GM12878 (cell line): ENCODE measurements at regions not wholly inside any gene's neighbourhood (a gene's known extent, or its start where the extent isn't known, plus 50 kb on each side); places are given as distances from the start of the nearest gene placed in this dataset.
A peak's percentile ranks its signal among the peaks of the same experiment; 100 is the strongest.

Experiments used
- BACH1 ChIP-seq: fragments of 450-650 bp; IDR thresholded peaks from 2 replicates; pipeline ENCODE4 v1.6.1; 2017; ENCODE audit warnings: mild to moderate bottlenecking, borderline replicate concordance
- BCL11A ChIP-seq: IDR thresholded peaks from 2 replicates; pipeline ENCODE4 v1.6.1; 2011; ENCODE audit warnings: low read depth, low read length
- CEBPB ChIP-seq, 2 experiments: fragments of 150-350 bp in 1 of 2; IDR thresholded peaks; 2 replicates each; pipeline ENCODE4 v1.6.1; 2012 to 2014; ENCODE audit warnings: low read depth in 2 of 2, low read length in 2 of 2, borderline replicate concordance in 1 of 2, inconsistent platforms in 1 of 2
- CHD2 ChIP-seq: IDR thresholded peaks from 2 replicates; pipeline ENCODE4 v1.6.1; 2011; ENCODE audit warnings: low read depth, low read length, improper control_type of control experiment, borderline replicate concordance
- CREM ChIP-seq: IDR thresholded peaks from 2 replicates; pipeline ENCODE4 v1.6.1; 2014; ENCODE audit warnings: antibody characterized with exemption, low read depth
- DPF2 ChIP-seq: fragments of 450-650 bp; IDR thresholded peaks from 2 replicates; pipeline ENCODE4 v1.6.1; 2017; ENCODE audit warnings: mild to moderate bottlenecking
- E4F1 ChIP-seq: fragments of 450-650 bp; IDR thresholded peaks from 2 replicates; pipeline ENCODE4 v1.6.1; 2018; ENCODE audit warnings: borderline replicate concordance, mild to moderate bottlenecking; ENCODE audit not compliant: partially characterized antibody
- EGR1 ChIP-seq, 2 experiments: IDR thresholded peaks; 1 replicate in 1 of 2; 2 replicates in 1 of 2; pipeline ENCODE4 v1.6.1; 2011 to 2012; ENCODE audit warnings: low read depth in 2 of 2, low read length in 2 of 2, borderline replicate concordance in 1 of 2, mild to moderate bottlenecking in 1 of 2, moderate library complexity in 1 of 2
- EP300 ChIP-seq, 2 experiments: fragments of 150-350 bp in 1 of 2; IDR thresholded peaks; 2 replicates each; pipeline ENCODE4 v1.6.1; 2011 to 2012; ENCODE audit warnings: low read depth in 2 of 2, low read length in 2 of 2, borderline replicate concordance in 1 of 2, improper control_type of control experiment in 1 of 2, inconsistent platforms in 1 of 2; ENCODE audit not compliant: control insufficient read depth in 1 of 2
- FOXM1 ChIP-seq: IDR thresholded peaks from 2 replicates; pipeline ENCODE4 v1.6.1; 2012; ENCODE audit warnings: low read depth, mild to moderate bottlenecking, inconsistent platforms, low read length, moderate library complexity
- GATAD2B ChIP-seq: fragments of 450-650 bp; conservative IDR thresholded peaks from 2 replicates; pipeline ENCODE4 v1.6.1; 2017; ENCODE audit warnings: low read depth, mild to moderate bottlenecking, moderate library complexity
- HDGF ChIP-seq: fragments of 450-650 bp; IDR thresholded peaks from 2 replicates; pipeline ENCODE4 v1.6.1; 2016; ENCODE audit warnings: antibody characterized with exemption
- IKZF1 ChIP-seq: fragments of 450-650 bp; conservative IDR thresholded peaks from 2 replicates; pipeline ENCODE4 v1.6.1; 2017; ENCODE audit warnings: antibody characterized with exemption, mild to moderate bottlenecking
- IKZF2 ChIP-seq, 2 experiments: fragments of 450-650 bp; IDR thresholded peaks; 2 replicates each; pipeline ENCODE4 v1.6.1; 2017; ENCODE audit warnings: mild to moderate bottlenecking in 2 of 2, moderate library complexity in 2 of 2
- IRF4 ChIP-seq: IDR thresholded peaks from 2 replicates; pipeline ENCODE4 v1.6.1; 2011; ENCODE audit warnings: low read depth, low read length
- MLLT1 ChIP-seq: fragments of 450-650 bp; IDR thresholded peaks from 2 replicates; pipeline ENCODE4 v1.6.1; 2016; ENCODE audit warnings: mild to moderate bottlenecking
- MTA3 ChIP-seq: IDR thresholded peaks from 2 replicates; pipeline ENCODE4 v1.6.1; 2012; ENCODE audit warnings: low read length, inconsistent platforms, borderline replicate concordance
- NFIC ChIP-seq: IDR thresholded peaks from 2 replicates; pipeline ENCODE4 v1.6.1; 2012; ENCODE audit warnings: low read depth, mild to moderate bottlenecking, inconsistent platforms, low read length, moderate library complexity
- NR2F1 ChIP-seq: fragments of 450-650 bp; conservative IDR thresholded peaks from 2 replicates; pipeline ENCODE4 v1.6.1; 2017; ENCODE audit warnings: mild to moderate bottlenecking
- PBX3 ChIP-seq: IDR thresholded peaks from 2 replicates; pipeline ENCODE4 v1.6.1; 2011; ENCODE audit warnings: mild to moderate bottlenecking, low read depth, low read length, moderate library complexity; ENCODE audit not compliant: insufficient replicate concordance
- PML ChIP-seq: IDR thresholded peaks from 2 replicates; pipeline ENCODE4 v1.6.1; 2012; ENCODE audit warnings: low read length, inconsistent platforms
- RAD51 ChIP-seq: fragments of 450-650 bp; IDR thresholded peaks from 2 replicates; pipeline ENCODE4 v1.6.1; 2016; ENCODE audit warnings: moderate library complexity, mild to moderate bottlenecking, inconsistent platforms
- RELA ChIP-seq: fragments of 450-650 bp; IDR thresholded peaks from 2 replicates; pipeline ENCODE4 v1.8.0; 2014; ENCODE audit warnings: borderline replicate concordance; ENCODE audit not compliant: partially characterized antibody
- RFX5 ChIP-seq: IDR thresholded peaks from 2 replicates; pipeline ENCODE4 v1.6.1; 2011; ENCODE audit warnings: low read depth, low read length, improper control_type of control experiment
- RUNX3 ChIP-seq: IDR thresholded peaks from 2 replicates; pipeline ENCODE4 v1.6.1; 2012; ENCODE audit warnings: low read length, inconsistent platforms
- SMAD5 ChIP-seq: IDR thresholded peaks from 2 replicates; pipeline ENCODE4 v1.6.1; 2016; ENCODE audit warnings: antibody characterized with exemption, low read depth
- SRF ChIP-seq, 2 experiments: IDR thresholded peaks; 2 replicates each; pipeline ENCODE4 v1.6.1; 2011; ENCODE audit warnings: low read depth in 2 of 2, low read length in 2 of 2, mild to moderate bottlenecking in 1 of 2, moderate library complexity in 1 of 2
- TCF7 ChIP-seq: IDR thresholded peaks from 2 replicates; pipeline ENCODE4 v1.6.1; 2014; ENCODE audit warnings: antibody characterized with exemption, borderline replicate concordance
- ZNF217 ChIP-seq: fragments of 450-650 bp; IDR thresholded peaks from 2 replicates; pipeline ENCODE4 v1.6.1; 2017; ENCODE audit warnings: antibody characterized with exemption, mild to moderate bottlenecking
- ZSCAN29 ChIP-seq: fragments of 450-650 bp; IDR thresholded peaks from 2 replicates; pipeline ENCODE4 v1.6.1; 2017; ENCODE audit warnings: mild to moderate bottlenecking, moderate library complexity

GRCh38 chr15:38085114-38085513 lies 150.7 kb downstream of the TMCO5A start (continued):
- no peak for TF ChIP-seq E4F1
- 0 out of 4 replicates have a peak, but pooled peaks of 1 of the 2 experiments have one; percentile 13 for TF ChIP-seq SRF (IDR thresholded peaks at IDR 0.05; ENCODE audit: low read depth in 2 of 2, low read length in 2 of 2)
- TF ChIP-seq MTA3: peak; percentile 85; the same call in 1 of the 2 replicates
- no peak for TF ChIP-seq RELA
- peak; percentile 83; the same call in 1 of the 2 replicates for TF ChIP-seq FOXM1
- TF ChIP-seq PBX3: no peak
- no peak for TF ChIP-seq RFX5
- peak; percentile 28; the same call in 1 of the 2 replicates for TF ChIP-seq GATAD2B
- 0 out of 2 replicates have a peak, but pooled peaks have one; percentile 39 for TF ChIP-seq TCF7
- peak; percentile 53 for TF ChIP-seq MLLT1
- peak; percentile 86 for TF ChIP-seq CREM
- no peak for TF ChIP-seq CHD2
- no peak for TF ChIP-seq SMAD5
- peak; percentile 74 to 83; a peak in 3 of 4 replicates for TF ChIP-seq EP300 (IDR thresholded peaks at IDR 0.05; ENCODE audit: borderline replicate concordance in 1 of 2, control insufficient read depth in 1 of 2, low read depth in 2 of 2, low read length in 2 of 2)
- peak; percentile 88 to 91 for TF ChIP-seq IKZF2 (IDR thresholded peaks at IDR 0.05)
- no peak for TF ChIP-seq HDGF
- TF ChIP-seq ZNF217: peak; percentile 77
- peak; percentile 87 for TF ChIP-seq NFIC
- peak; percentile 90 for TF ChIP-seq IKZF1
- no peak for TF ChIP-seq PML
- peak; percentile 85; the same call in 1 of the 2 replicates for TF ChIP-seq BACH1
- TF ChIP-seq IRF4: peak; percentile 57; the same call in 1 of the 2 replicates
- peak; percentile 51; the same call in 1 of the 2 replicates for TF ChIP-seq RAD51
- peak; percentile 97 for TF ChIP-seq BCL11A
- TF ChIP-seq EGR1 (IDR thresholded peaks at IDR 0.05; ENCODE audit: borderline replicate concordance in 1 of 2, low read depth in 2 of 2, low read length in 2 of 2): peak in 1 of 2 experiments; percentile 99; a peak in 2 of 3 replicates
- TF ChIP-seq NR2F1: 0 out of 2 replicates have a peak, but pooled peaks have one; percentile 22
- peak; percentile 92 for TF ChIP-seq DPF2
- TF ChIP-seq RUNX3: peak; percentile 96
- TF ChIP-seq CEBPB (IDR thresholded peaks at IDR 0.05; ENCODE audit: borderline replicate concordance in 1 of 2, low read depth in 2 of 2, low read length in 2 of 2): peak in 1 of 2 experiments; percentile 77; a peak in 1 of 4 replicates
- no peak for TF ChIP-seq ZSCAN29
